HUES64 (cell line): ENCODE measurements at regions not wholly inside any gene's neighbourhood (a gene's known extent, or its start where the extent isn't known, plus 50 kb on each side); places are given as distances from the start of the nearest gene placed in this dataset.

Experiments used
- H3K27ac ChIP-seq: 2 replicates; pipeline ENCODE4 v1.7.0; 2013; ENCODE audit warnings: low read depth, low read length, inconsistent platforms
- H3K27me3 ChIP-seq: 2 replicates; pipeline ENCODE4 v1.6.1; 2013; ENCODE audit warnings: mild to moderate bottlenecking, low read length; ENCODE audit not compliant: insufficient read depth
- H3K36me3 ChIP-seq: 2 replicates; pipeline ENCODE4 v1.6.1; 2013; ENCODE audit warnings: mild to moderate bottlenecking, low read length; ENCODE audit not compliant: insufficient read depth
- H3K4me1 ChIP-seq: 2 replicates; pipeline ENCODE4 v1.6.1; 2013; ENCODE audit warnings: mild to moderate bottlenecking, low read length, moderate library complexity; ENCODE audit not compliant: insufficient read depth
- H3K4me3 ChIP-seq: 2 replicates; pipeline ENCODE4 v1.5.1; 2013; ENCODE audit warnings: mild to moderate bottlenecking, low read length, moderate library complexity
- H3K9ac ChIP-seq: 2 replicates; pipeline ENCODE4 v1.6.1; 2013; ENCODE audit warnings: mild to moderate bottlenecking, low read depth, low read length
- H3K9me3 ChIP-seq: 2 replicates; pipeline ENCODE4 v1.6.1; 2013; ENCODE audit warnings: low read depth, low read length; ENCODE audit not compliant: insufficient read depth
- WGBS: fragments of 150-250, 120-280 bp; methylation state at CpG from one replicate; pipeline ENCODE4 v1.1.7; 2013; ENCODE audit warnings: missing lambda C conversion rate; 5-methylcytosine and 5-hydroxymethylcytosine counted together

GRCh38 chr7:22601408-22601807 is 101.4 kb upstream of the STEAP1B start:
- H3K4me1 ChIP-seq: peaks cover 13% of the 10 kb centered on the region
- no peaks in the 10 kb centered on the region for H3K27me3 ChIP-seq
- H3K4me3 ChIP-seq: no peak overlapping the region
- H3K9me3 ChIP-seq: no peaks in the 10 kb centered on the region
- H3K9ac ChIP-seq: no peak overlapping the region
- no peaks in the 10 kb centered on the region for H3K36me3 ChIP-seq
- H3K27ac ChIP-seq: no peak overlapping the region

GRCh38 chr7:22601003-22601402 is 101.0 kb upstream of the STEAP1B start:
- no peaks in the 10 kb centered on the region for H3K9me3 ChIP-seq
- H3K4me1 ChIP-seq: peaks cover 13% of the 10 kb centered on the region
- 84% methylated on average over 5 of the region's 5 CpGs for WGBS
- no peaks in the 10 kb centered on the region for H3K36me3 ChIP-seq
- H3K27ac ChIP-seq: no peak overlapping the region
- no peak overlapping the region for H3K4me3 ChIP-seq
- no peaks in the 10 kb centered on the region for H3K27me3 ChIP-seq
- no peak overlapping the region for H3K9ac ChIP-seq

GRCh38 chr7:22598318-22598920 is 98.4 kb upstream of the STEAP1B start:
- Histone ChIP-seq H3K27me3 (no peaks in the 10 kb centered on the region), H3K36me3 (no peaks in the 10 kb centered on the region), H3K27ac (no peak overlapping the region), H3K9ac (no peak overlapping the region), H3K4me1 (peaks cover 13% of the 10 kb centered on the region), H3K9me3 (no peaks in the 10 kb centered on the region), H3K4me3 (no peak overlapping the region)
- WGBS: 92% methylated on average over 12 of the region's 12 CpGs

GRCh38 chr7:22597844-22598243 is 97.9 kb upstream of the STEAP1B start:
- Histone ChIP-seq H3K4me1 (peaks cover 13% of the 10 kb centered on the region), H3K4me3 (no peak overlapping the region), H3K27me3 (no peaks in the 10 kb centered on the region), H3K36me3 (no peaks in the 10 kb centered on the region), H3K9ac (no peak overlapping the region), H3K27ac (no peak overlapping the region), H3K9me3 (no peaks in the 10 kb centered on the region)
- WGBS: 93% methylated on average over 3 of the region's 3 CpGs

- no peak overlapping the region for H3K4me3 ChIP-seq
- WGBS: 91% methylated on average over 4 of the region's 5 CpGs
- no peak overlapping the region for H3K27ac ChIP-seq
- H3K36me3 ChIP-seq: no peaks in the 10 kb centered on the region
- peaks cover 12% of the 10 kb centered on the region for H3K4me1 ChIP-seq
- no peaks in the 10 kb centered on the region for H3K9me3 ChIP-seq
- no peak overlapping the region for H3K9ac ChIP-seq
- no peaks in the 10 kb centered on the region for H3K27me3 ChIP-seq
Measured at GRCh38 chr7:22596763-22597400, 96.9 kb upstream of the STEAP1B start.

GRCh38 chr7:22594020-22594419 is 94.0 kb upstream of the STEAP1B start:
- Histone ChIP-seq H3K27me3 (no peaks in the 10 kb centered on the region), H3K9me3 (no peaks in the 10 kb centered on the region), H3K9ac (no peak overlapping the region), H3K36me3 (no peaks in the 10 kb centered on the region), H3K27ac (no peak overlapping the region), H3K4me1 (peaks cover 12% of the 10 kb centered on the region), H3K4me3 (no peak overlapping the region)
- WGBS: 98% methylated on average over 2 of the region's 2 CpGs

- no peak overlapping the region for H3K9ac ChIP-seq
- H3K4me1 ChIP-seq: peaks cover 17% of the 10 kb centered on the region
- no peaks in the 10 kb centered on the region for H3K9me3 ChIP-seq
- no peaks in the 10 kb centered on the region for H3K36me3 ChIP-seq
- no peak overlapping the region for H3K27ac ChIP-seq
- H3K4me3 ChIP-seq: no peak overlapping the region
- no peaks in the 10 kb centered on the region for H3K27me3 ChIP-seq
- 95% methylated on average over 2 of the region's 2 CpGs for WGBS
Measured at GRCh38 chr7:22591271-22591670, 91.3 kb upstream of the STEAP1B start.

- WGBS: 65% methylated on average over 10 of the region's 10 CpGs
- no peak overlapping the region; the same call in 1 of the 2 replicates for H3K27ac ChIP-seq
- no peak overlapping the region for H3K4me3 ChIP-seq
- H3K4me1 ChIP-seq: peaks cover 18% of the 10 kb centered on the region
- H3K27me3 ChIP-seq: no peaks in the 10 kb centered on the region
- H3K36me3 ChIP-seq: no peaks in the 10 kb centered on the region
- no peaks in the 10 kb centered on the region for H3K9me3 ChIP-seq
- no peak overlapping the region for H3K9ac ChIP-seq
Measured at GRCh38 chr7:22589641-22590201, 89.7 kb upstream of the STEAP1B start.

GRCh38 chr7:22588351-22588750 is 88.4 kb upstream of the STEAP1B start:
- no peak overlapping the region for H3K9ac ChIP-seq
- 96% methylated on average over 2 of the region's 2 CpGs for WGBS
- H3K27ac ChIP-seq: no peak overlapping the region
- H3K4me3 ChIP-seq: no peak overlapping the region
- no peaks in the 10 kb centered on the region for H3K36me3 ChIP-seq
- H3K27me3 ChIP-seq: no peaks in the 10 kb centered on the region
- peaks cover 25% of the 10 kb centered on the region for H3K4me1 ChIP-seq
- H3K9me3 ChIP-seq: no peaks in the 10 kb centered on the region

- no peak overlapping the region for H3K27ac ChIP-seq
- peaks cover 31% of the 10 kb centered on the region for H3K4me1 ChIP-seq
- H3K4me3 ChIP-seq: no peak overlapping the region
- H3K36me3 ChIP-seq: no peaks in the 10 kb centered on the region
- 100% methylated on average over 1 of the region's 2 CpGs for WGBS
- H3K9me3 ChIP-seq: no peaks in the 10 kb centered on the region
- H3K9ac ChIP-seq: no peak overlapping the region
- H3K27me3 ChIP-seq: no peaks in the 10 kb centered on the region
Measured at GRCh38 chr7:22587322-22587721, 87.3 kb upstream of the STEAP1B start.

- no peaks in the 10 kb centered on the region for H3K36me3 ChIP-seq
- H3K9ac ChIP-seq: no peak overlapping the region
- no peaks in the 10 kb centered on the region for H3K9me3 ChIP-seq
- H3K4me3 ChIP-seq: no peak overlapping the region
- peak overlapping the region; percentile 27; the same call in 1 of the 2 replicates for H3K27ac ChIP-seq
- H3K27me3 ChIP-seq: no peaks in the 10 kb centered on the region
- peaks cover 31% of the 10 kb centered on the region for H3K4me1 ChIP-seq
Measured at GRCh38 chr7:22586786-22587140, 86.8 kb upstream of the STEAP1B start.
